ENCODE measurements at regions not wholly inside any gene's neighbourhood (a gene's known extent, or its start where the extent isn't known, plus 50 kb on each side); places are given as distances from the start of the nearest gene placed in this dataset.

DNA sequence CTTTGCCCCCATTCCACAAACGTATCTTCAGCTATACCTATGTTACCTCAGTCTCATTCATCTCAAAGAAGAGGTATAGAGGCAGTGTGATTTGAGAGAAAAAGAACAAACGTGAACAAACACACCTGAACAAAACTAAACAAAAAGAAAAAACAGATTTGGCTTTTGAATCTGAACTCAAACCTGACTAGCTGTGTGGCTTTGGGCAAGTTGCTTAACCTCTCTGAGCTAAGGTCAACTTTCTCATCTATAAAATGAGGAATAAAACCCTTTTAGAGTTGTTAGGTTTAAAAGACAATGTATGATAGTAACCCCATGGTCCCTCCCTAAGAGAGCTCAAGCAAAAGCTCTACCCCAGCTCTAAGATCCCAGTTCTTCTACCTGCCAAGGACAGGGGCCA lies 73.5 kb downstream of the ZNF648 start:
- TF ChIP-seq FOXM1 (IDR thresholded peaks at IDR 0.05; ENCODE audit: borderline replicate concordance) (no peak), FOXA1 (IDR thresholded peaks at IDR 0.05) (no peak), BHLHE40 (IDR thresholded peaks at IDR 0.05; ENCODE audit: borderline replicate concordance) (no peak), ZNF384 (IDR thresholded peaks at IDR 0.05) (no peak), SP1 (IDR thresholded peaks at IDR 0.05) (no peak), LEF1 (IDR thresholded peaks at IDR 0.05; ENCODE audit: borderline replicate concordance) (no peak), ELF4 (IDR thresholded peaks at IDR 0.05) (no peak), TARDBP (IDR thresholded peaks at IDR 0.05) (no peak), NFRKB (IDR thresholded peaks at IDR 0.05) (no peak), SUZ12 (IDR thresholded peaks at IDR 0.05) (no peak), L3MBTL2 (conservative IDR thresholded peaks at IDR 0.05) (no peak), CTBP1 (IDR thresholded peaks at IDR 0.05; ENCODE audit: borderline replicate concordance) (no peak), HDGF (IDR thresholded peaks at IDR 0.05; ENCODE audit: borderline replicate concordance) (no peak), ARNT (IDR thresholded peaks at IDR 0.05) (no peak)
- TF ChIP-seq, protein P1, sequence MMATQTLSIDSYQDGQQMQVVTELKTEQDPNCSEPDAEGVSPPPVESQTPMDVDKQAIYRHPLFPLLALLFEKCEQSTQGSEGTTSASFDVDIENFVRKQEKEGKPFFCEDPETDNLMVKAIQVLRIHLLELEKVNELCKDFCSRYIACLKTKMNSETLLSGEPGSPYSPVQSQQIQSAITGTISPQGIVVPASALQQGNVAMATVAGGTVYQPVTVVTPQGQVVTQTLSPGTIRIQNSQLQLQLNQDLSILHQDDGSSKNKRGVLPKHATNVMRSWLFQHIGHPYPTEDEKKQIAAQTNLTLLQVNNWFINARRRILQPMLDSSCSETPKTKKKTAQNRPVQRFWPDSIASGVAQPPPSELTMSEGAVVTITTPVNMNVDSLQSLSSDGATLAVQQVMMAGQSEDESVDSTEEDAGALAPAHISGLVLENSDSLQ (IDR thresholded peaks at IDR 0.05) = no peak
- no peak for DNase-seq (ENCODE audit: extremely low spot score)
- ChIA-PET POLR2A (no interaction called here), CTCF (no interaction called here)

DNA sequence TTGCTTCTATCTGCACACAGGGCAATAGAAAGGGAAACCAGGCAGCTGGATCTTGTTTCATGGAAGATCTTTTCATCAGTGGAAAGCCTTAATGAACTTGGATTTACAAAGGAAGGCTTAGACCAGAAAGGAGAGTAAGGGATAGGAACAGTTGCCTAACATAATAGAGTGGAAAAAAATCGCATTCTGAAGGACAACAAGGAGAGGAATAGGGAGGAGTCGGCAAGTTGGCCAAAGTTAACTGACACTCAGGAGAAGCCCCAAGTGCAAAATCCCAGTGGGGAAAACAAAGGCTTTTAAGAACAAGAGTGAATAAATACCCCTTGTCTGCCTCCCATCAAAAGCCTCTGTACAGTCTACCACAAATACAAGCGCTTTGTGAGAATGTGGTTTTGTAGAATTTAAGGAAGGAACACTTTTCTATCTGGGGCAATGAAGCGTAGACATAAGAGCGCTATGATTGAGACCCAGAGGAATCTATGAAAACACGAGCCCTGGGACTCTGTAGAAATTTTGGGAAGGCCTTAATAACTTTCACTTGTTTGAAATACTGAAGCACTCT lies 74.1 kb downstream of the ZNF648 start:
- ChIA-PET POLR2A (no interaction called here), CTCF (no interaction called here)
- DNase-seq (ENCODE audit: extremely low spot score) = no peak
- TF ChIP-seq L3MBTL2 (conservative IDR thresholded peaks at IDR 0.05) = no peak
- no peak for TF ChIP-seq FOXA1 (IDR thresholded peaks at IDR 0.05)
- TF ChIP-seq NFRKB (IDR thresholded peaks at IDR 0.05) = no peak
- no peak for TF ChIP-seq HDGF (IDR thresholded peaks at IDR 0.05; ENCODE audit: borderline replicate concordance)

DNA sequence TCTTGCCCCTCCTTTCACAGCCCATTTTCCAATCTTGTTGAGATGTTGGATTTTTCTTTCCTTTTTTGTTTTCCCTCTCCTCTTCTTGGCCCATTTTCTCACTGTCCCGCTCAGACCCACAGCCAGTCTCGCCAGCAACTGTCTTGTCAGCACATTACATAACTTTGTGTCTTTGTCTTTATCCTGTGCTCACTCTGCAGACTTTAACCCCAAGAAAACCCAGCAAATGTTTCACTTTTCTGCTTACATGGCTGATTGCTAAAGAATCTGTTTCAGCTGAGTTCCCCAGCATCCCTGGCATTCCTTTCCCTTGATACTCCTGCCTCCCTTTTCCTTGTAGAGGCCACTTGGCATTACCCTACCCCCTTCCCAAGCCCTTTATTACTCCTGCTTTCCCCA lies 74.6 kb downstream of the ZNF648 start:
- no peak for DNase-seq (ENCODE audit: extremely low spot score)
- POLR2A ChIA-PET = no interaction called here

DNA sequence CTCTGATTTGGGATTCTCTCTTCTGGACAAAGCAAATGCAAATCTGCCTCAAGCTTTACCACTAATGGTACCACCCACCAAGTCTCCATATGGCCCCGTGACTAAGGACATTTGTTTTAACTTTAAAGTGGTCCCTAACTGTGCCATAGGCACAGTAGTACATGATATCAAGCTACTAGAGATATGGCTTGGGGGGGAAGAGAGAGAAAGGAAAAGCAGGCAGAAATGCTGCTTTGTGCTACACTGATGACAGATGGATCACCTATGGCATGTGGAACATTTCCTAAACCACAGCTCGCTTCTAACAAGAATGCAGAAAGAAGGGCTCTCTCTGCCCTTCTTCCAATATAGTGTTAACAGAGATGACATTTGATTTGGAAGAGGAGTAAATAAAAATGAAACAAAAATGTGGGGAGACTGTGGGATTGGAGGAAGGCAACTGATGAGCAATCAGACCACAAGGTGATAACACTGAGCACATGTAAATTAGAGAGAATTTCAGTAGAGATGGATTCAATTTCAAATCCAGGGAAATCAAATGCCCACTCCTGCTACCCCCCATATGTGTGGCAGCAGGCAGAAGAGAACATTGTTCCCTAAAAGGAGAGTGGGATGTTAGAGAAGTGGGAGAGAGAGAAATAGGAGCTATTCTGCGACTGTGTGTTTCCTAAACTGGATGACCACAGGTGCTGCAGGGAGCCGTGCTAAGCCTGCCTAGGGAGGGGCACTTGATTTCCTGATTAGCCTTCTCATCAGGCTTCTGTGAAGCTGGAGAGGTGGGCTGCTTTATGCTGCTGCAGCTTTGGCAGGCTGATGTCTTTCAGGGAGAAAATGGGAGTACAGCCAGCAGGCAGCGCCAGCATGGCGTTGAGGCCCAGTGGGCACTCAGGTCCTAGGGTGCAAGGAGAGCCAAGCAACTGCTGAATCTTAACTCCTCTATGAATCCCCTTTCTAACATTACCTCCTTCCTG lies 75.3 kb downstream of the ZNF648 start:
- DNase-seq (ENCODE audit: extremely low spot score) = no peak
- CTCF ChIA-PET = no interaction called here
- no peak for TF ChIP-seq BHLHE40 (IDR thresholded peaks at IDR 0.05; ENCODE audit: borderline replicate concordance)
- TF ChIP-seq ZNF384 (IDR thresholded peaks at IDR 0.05) = no peak
- TF ChIP-seq SUZ12 (IDR thresholded peaks at IDR 0.05) = no peak
- no peak for TF ChIP-seq ELF4 (IDR thresholded peaks at IDR 0.05)
- no peak for TF ChIP-seq L3MBTL2 (conservative IDR thresholded peaks at IDR 0.05)
- TF ChIP-seq TARDBP (IDR thresholded peaks at IDR 0.05) = no peak
- no peak for TF ChIP-seq FOXM1 (IDR thresholded peaks at IDR 0.05; ENCODE audit: borderline replicate concordance)
- no peak for TF ChIP-seq NFRKB (IDR thresholded peaks at IDR 0.05)
- no peak for TF ChIP-seq SP1 (IDR thresholded peaks at IDR 0.05)
- TF ChIP-seq, protein P1 (IDR thresholded peaks at IDR 0.05) = no peak
- TF ChIP-seq CTBP1 (IDR thresholded peaks at IDR 0.05; ENCODE audit: borderline replicate concordance) = no peak
- TF ChIP-seq FOXK2 (IDR thresholded peaks at IDR 0.05) = no peak
- no peak for TF ChIP-seq FOXA1 (IDR thresholded peaks at IDR 0.05)
- TF ChIP-seq HDGF (IDR thresholded peaks at IDR 0.05; ENCODE audit: borderline replicate concordance) = no peak
- no peak for TF ChIP-seq ARNT (IDR thresholded peaks at IDR 0.05)
- no peak for TF ChIP-seq LEF1 (IDR thresholded peaks at IDR 0.05; ENCODE audit: borderline replicate concordance)
- POLR2A ChIA-PET = no interaction called here

More for the DNA sequence above, 74.6 kb downstream of the ZNF648 start:
- TF ChIP-seq FOXA1 (IDR thresholded peaks at IDR 0.05) (no peak), FOXK2 (IDR thresholded peaks at IDR 0.05) (no peak), SP1 (IDR thresholded peaks at IDR 0.05) (no peak), BHLHE40 (IDR thresholded peaks at IDR 0.05; ENCODE audit: borderline replicate concordance) (no peak), L3MBTL2 (conservative IDR thresholded peaks at IDR 0.05) (no peak), FOXM1 (IDR thresholded peaks at IDR 0.05; ENCODE audit: borderline replicate concordance) (no peak), LEF1 (IDR thresholded peaks at IDR 0.05; ENCODE audit: borderline replicate concordance) (no peak), SUZ12 (IDR thresholded peaks at IDR 0.05) (no peak), TARDBP (IDR thresholded peaks at IDR 0.05) (no peak), HDGF (IDR thresholded peaks at IDR 0.05; ENCODE audit: borderline replicate concordance) (no peak), ZNF384 (IDR thresholded peaks at IDR 0.05) (no peak), CTBP1 (IDR thresholded peaks at IDR 0.05; ENCODE audit: borderline replicate concordance) (no peak), ELF4 (IDR thresholded peaks at IDR 0.05) (no peak), NFRKB (IDR thresholded peaks at IDR 0.05) (no peak), ARNT (IDR thresholded peaks at IDR 0.05) (no peak)
- TF ChIP-seq, protein P1 (IDR thresholded peaks at IDR 0.05) = no peak
- CTCF ChIA-PET = no interaction called here

DNA sequence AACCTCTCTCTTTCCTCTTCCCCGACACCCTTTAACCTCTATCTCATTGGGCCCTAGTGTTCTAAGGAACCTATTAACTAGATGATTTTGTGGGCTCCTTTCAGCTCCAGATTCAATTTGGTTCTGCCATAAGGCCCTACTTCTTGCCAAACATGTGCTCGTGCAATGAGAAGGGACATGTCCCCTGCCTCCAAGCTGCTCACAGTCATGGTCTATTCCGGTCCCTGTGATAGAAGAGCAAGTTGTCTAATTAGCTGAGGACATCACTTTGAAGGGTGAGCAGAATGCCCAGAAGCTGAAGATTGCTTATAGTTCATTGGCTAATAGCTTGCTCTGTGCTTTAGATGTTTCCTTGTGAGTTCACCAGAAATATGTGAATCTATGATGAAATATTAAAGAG lies 76.2 kb downstream of the ZNF648 start:
- ChIA-PET POLR2A (no interaction called here), CTCF (no interaction called here)
- no peak for DNase-seq (ENCODE audit: extremely low spot score)
- TF ChIP-seq ELF4 (IDR thresholded peaks at IDR 0.05) (no peak), FOXK2 (IDR thresholded peaks at IDR 0.05) (no peak), HDGF (IDR thresholded peaks at IDR 0.05; ENCODE audit: borderline replicate concordance) (no peak), L3MBTL2 (conservative IDR thresholded peaks at IDR 0.05) (no peak), SP1 (IDR thresholded peaks at IDR 0.05) (no peak), ARNT (IDR thresholded peaks at IDR 0.05) (no peak), NFRKB (IDR thresholded peaks at IDR 0.05) (no peak), LEF1 (IDR thresholded peaks at IDR 0.05; ENCODE audit: borderline replicate concordance) (no peak), FOXA1 (IDR thresholded peaks at IDR 0.05) (no peak), FOXM1 (IDR thresholded peaks at IDR 0.05; ENCODE audit: borderline replicate concordance) (no peak)

All from HEK293T (cell line).